Choroid plexus epithelial cell (primary cell): ENCODE measurements at regions not wholly inside any gene's neighbourhood (a gene's known extent, or its start where the extent isn't known, plus 50 kb on each side); places are given as distances from the start of the nearest gene placed in this dataset.

Experiments
- DNase-seq: peaks from one replicate; pipeline ENCODE4 v3.0.0-alpha.2; 2010; ENCODE audit warnings: low read depth
- H3K4me3 ChIP-seq: 2 replicates; pipeline ENCODE4 v1.5.1; 2011; ENCODE audit warnings: low read depth, mild to moderate bottlenecking, control low read depth, low read length, moderate library complexity
- TF ChIP-seq, protein P1 (sequence below): conservative IDR thresholded peaks from 2 replicates; pipeline ENCODE4 v1.5.1; 2011; ENCODE audit warnings: low read depth, mild to moderate bottlenecking, control low read depth, inconsistent platforms, low read length, moderate library complexity

DNA sequence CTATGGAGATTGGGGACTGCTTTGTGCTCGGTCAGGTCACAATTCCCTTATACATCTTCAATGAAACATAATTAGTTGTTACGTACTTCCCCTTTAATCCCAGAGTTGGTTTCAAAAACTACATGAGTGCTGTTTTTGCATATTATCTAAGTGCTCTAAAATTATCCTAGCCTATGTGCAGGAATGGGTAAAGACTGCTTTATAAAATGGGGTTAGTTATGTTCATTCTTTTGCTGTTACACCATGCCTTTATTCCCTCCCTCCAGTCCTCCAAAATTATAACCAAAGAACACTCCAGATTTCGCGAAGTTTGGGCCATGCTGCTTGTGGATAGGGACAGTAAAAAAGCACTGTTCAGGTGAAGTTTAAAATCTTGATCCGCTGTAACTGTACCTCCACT, 173.9 kb upstream of the SNX7 start:
- H3K4me3 ChIP-seq: no peak overlapping the region
- TF ChIP-seq, protein P1, sequence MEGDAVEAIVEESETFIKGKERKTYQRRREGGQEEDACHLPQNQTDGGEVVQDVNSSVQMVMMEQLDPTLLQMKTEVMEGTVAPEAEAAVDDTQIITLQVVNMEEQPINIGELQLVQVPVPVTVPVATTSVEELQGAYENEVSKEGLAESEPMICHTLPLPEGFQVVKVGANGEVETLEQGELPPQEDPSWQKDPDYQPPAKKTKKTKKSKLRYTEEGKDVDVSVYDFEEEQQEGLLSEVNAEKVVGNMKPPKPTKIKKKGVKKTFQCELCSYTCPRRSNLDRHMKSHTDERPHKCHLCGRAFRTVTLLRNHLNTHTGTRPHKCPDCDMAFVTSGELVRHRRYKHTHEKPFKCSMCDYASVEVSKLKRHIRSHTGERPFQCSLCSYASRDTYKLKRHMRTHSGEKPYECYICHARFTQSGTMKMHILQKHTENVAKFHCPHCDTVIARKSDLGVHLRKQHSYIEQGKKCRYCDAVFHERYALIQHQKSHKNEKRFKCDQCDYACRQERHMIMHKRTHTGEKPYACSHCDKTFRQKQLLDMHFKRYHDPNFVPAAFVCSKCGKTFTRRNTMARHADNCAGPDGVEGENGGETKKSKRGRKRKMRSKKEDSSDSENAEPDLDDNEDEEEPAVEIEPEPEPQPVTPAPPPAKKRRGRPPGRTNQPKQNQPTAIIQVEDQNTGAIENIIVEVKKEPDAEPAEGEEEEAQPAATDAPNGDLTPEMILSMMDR: no peak
- DNase-seq: no peak

DNA sequence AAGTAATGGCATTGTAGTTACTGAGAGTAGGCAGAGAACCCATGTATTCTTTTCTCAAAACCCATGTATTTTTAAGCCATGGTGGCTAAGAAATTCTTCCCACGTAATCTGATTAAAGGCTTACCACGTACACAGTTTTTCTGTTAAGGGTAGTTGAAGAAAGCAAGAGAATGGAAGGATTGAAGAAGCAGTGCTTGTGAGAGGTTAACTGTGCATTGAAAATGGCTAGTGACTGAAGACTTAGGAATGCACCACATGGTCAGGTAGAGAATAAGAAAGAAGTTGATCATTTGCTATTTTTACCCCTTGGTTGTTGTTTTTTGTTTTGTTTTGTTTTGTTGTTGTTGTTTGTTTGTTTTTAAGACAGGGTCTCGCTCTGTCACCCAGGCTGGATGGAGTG, 178.9 kb upstream of the SNX7 start:
- TF ChIP-seq, protein P1: no peak
- no peak overlapping the region for H3K4me3 ChIP-seq
- DNase-seq: no peak

DNA sequence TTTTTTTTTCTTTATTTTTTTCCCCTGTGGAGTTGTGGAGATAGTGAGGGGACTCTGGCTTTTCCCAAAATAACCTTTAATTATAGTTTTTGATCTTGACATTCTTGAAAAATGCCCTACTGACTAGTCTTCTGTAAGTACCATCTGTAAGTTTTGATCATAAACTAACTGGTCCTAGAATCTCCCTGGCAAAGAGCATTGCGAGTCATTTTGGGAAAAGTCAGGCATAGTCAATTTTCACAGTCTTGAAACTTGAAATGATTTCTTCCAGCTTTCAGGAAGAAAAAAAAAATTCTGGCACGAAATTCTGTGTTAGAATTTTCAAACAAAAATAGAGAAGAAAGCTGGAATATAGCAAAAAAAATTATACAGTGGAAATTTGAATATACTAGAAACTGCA, 181.2 kb upstream of the SNX7 start:
- TF ChIP-seq, protein P1: no peak
- DNase-seq: no peak
- H3K4me3 ChIP-seq: no peak overlapping the region

DNA sequence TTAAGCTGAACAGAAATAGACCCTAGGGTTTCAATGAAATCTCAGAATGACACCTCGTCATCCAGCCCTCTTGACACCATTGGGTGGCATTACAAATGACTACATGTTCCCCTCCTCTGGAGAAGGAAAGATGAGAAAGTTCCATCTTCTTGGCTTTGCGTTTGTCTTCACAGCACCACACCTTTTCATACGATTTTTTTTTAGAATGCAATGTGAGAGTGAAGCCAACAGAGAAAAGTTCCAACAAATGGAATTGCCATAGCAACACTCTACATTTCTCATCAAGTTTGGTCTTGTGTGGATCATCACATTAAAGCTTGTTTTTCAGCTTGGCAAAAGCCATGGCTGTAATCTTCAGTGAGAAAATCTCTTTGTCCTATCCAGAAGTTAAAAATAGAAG, 183.4 kb upstream of the SNX7 start:
- H3K4me3 ChIP-seq: no peak overlapping the region
- no peak for DNase-seq
- TF ChIP-seq, protein P1: no peak

DNA sequence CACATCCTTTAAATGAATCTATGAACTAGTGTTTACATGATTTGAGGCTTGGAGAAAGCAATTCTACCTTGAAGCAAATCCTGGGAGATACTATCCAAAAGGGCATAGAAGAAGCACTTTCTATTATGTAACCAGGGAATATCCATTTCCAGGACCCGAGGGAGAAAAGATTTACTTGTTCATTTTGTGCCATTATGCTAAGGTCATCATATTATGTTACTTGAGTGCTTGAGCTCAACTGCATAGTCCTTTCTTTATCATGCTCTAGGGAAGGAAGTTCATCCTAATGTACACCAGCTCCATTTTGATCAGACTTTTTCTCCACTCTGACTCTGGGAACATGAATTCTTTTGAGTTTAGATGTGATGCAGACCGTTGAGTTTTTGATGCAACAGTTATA, 188.6 kb upstream of the SNX7 start:
- H3K4me3 ChIP-seq: no peak overlapping the region
- no peak for DNase-seq
- TF ChIP-seq, protein P1: no peak

DNA sequence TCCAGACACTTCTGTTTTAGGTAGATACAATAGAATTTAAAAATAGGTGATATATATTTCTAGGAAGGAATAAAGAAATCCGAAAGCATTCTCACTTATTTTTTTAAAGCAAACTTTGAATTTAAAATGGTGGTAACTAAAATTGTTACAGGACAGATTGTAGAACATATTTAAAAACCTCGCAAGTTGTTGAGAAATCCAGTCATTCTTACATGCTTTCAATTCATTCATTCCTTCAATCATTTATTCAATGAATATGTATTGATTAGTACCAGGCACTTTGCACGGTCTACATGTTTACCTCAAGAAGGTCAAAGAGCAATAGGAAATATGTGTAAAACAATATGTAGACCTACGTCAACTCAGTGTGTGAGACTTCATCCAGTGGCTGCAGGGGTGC, 189.9 kb upstream of the SNX7 start:
- TF ChIP-seq, protein P1: no peak
- DNase-seq: no peak
- no peak overlapping the region for H3K4me3 ChIP-seq

DNA sequence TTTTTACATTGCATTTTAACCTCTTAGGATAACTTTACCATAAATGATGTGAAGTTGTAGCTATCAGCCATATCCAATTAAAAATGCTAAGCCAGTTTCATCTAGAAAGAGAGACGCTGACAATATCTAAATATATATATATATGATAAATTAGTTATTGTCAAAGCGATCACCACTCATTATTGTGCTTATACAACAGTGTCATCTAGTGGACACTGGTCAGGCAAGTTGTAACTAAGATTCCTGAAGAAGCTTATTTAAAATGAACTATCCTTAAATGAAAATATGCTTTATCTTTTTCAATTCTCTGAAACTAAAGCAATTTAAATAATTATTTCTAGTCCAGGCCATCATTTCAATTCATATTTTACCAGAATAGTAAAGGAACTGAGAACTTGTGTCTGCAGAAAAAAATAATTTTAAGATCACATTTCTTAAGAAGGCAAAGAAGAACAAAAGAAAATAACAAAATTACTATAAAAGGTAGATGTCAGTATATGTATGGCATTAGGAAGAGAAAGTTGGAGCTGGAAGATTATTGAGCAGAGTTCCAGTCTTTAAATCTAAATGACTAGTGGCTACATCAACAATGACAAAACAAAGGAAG, 193.3 kb upstream of the SNX7 start:
- DNase-seq: peak; percentile 89
- peak overlapping the region; percentile 15 for H3K4me3 ChIP-seq
- TF ChIP-seq, protein P1: peak; percentile 73
